Stimulated activated CD8-positive, alpha-beta memory T cell treated with anti-CD3 and anti-CD28 coated beads, Interleukin-7, amount 100 ng/mL, for 24 hours (primary cell): ENCODE measurements at regions not wholly inside any gene's neighbourhood (a gene's known extent, or its start where the extent isn't known, plus 50 kb on each side); places are given as distances from the start of the nearest gene placed in this dataset.
"Not testable (repeated sequence)": the region's sequence is repeated elsewhere in the genome, so short reads cannot be mapped to it uniquely, and the experiment has no call there.

ENCODE experiments used
- DNase-seq: peaks from one replicate; pipeline ENCODE4 v3.0.0-alpha.2; 2020; ENCODE audit warnings: low read depth

- no peak for DNase-seq
These were observed 70.8 kb downstream of the YTHDF1 start for GRCh38 chr20:63145156-63145555.

GRCh38 chr20:63142933-63143332 is 73.0 kb downstream of the YTHDF1 start:
- no peak for DNase-seq

GRCh38 chr20:63141531-63141930 is 74.4 kb downstream of the YTHDF1 start:
- no peak for DNase-seq

- DNase-seq = no peak
These were observed 75.2 kb downstream of the YTHDF1 start for GRCh38 chr20:63140514-63141433.

GRCh38 chr20:63139837-63140236 is 76.1 kb downstream of the YTHDF1 start:
- no peak for DNase-seq

GRCh38 chr20:63139356-63139755 is 76.6 kb downstream of the YTHDF1 start:
- DNase-seq = no peak

- no peak for DNase-seq
These were observed 77.0 kb downstream of the YTHDF1 start for GRCh38 chr20:63138855-63139341.

- no peak for DNase-seq
These were observed 78.0 kb downstream of the YTHDF1 start for GRCh38 chr20:63137851-63138415.

- DNase-seq = no peak
These were observed 79.6 kb downstream of the YTHDF1 start for GRCh38 chr20:63136296-63136695.

- DNase-seq = no peak
These were observed 80.5 kb downstream of the YTHDF1 start for GRCh38 chr20:63135411-63135810.

- not testable (repeated sequence) for DNase-seq
These were observed 81.1 kb downstream of the YTHDF1 start for GRCh38 chr20:63134711-63135361.

GRCh38 chr20:63134201-63134612 is 81.7 kb downstream of the YTHDF1 start:
- DNase-seq = no peak

GRCh38 chr20:63133481-63134091 is 82.3 kb downstream of the YTHDF1 start:
- DNase-seq = no peak

- DNase-seq = no peak
These were observed 83.0 kb downstream of the YTHDF1 start for GRCh38 chr20:63132715-63133471.

- no peak for DNase-seq
These were observed 83.7 kb downstream of the YTHDF1 start for GRCh38 chr20:63132131-63132714.

- no peak for DNase-seq
These were observed 85.0 kb downstream of the YTHDF1 start for GRCh38 chr20:63130658-63131577.

GRCh38 chr20:63129991-63130657 is 85.8 kb downstream of the YTHDF1 start:
- DNase-seq = no peak

GRCh38 chr20:63129376-63129965 is 86.5 kb downstream of the YTHDF1 start:
- no peak for DNase-seq

- no peak for DNase-seq
These were observed 87.0 kb downstream of the YTHDF1 start for GRCh38 chr20:63128956-63129355.
